ENCODE measurements at regions not wholly inside any gene's neighbourhood (a gene's known extent, or its start where the extent isn't known, plus 50 kb on each side); places are given as distances from the start of the nearest gene placed in this dataset.

DNA sequence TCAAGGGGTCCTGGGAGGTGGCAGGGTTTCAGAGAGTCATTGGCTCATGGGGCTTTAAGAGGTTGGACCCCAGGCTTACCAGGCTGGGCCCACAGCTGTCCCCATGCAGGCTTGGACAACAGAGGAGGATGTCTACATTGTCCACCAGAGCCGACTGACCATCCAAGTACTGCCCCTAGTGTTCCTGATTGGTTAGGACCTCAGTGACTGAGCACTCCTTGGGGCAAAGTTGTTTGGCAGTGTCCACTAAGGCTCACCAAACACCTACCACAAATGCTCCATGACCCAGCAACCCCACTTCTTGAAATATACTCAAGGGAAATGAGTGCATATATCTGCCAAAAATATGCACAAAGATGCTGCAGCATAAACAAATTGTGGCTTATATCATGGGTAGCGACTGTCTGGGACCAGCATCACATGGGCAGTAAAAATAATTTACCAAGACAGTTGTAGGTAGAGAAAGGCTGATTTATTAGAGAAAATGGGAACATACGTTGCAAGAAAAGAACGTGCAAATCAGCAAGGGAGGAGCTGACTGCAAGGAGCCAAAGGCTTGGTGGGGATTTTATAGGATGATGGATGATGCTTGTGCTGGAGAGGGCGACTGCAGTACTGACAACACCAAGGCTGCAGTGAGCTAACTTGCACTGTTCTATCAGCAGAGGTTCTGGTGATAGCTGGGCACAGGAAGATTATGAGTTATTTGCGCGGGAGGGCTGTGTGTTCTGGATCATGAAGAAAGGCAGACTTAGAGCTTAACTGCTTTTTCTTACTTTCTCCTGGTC lies 265.2 kb downstream of the GADD45G start:
- no peak for DNase-seq

DNA sequence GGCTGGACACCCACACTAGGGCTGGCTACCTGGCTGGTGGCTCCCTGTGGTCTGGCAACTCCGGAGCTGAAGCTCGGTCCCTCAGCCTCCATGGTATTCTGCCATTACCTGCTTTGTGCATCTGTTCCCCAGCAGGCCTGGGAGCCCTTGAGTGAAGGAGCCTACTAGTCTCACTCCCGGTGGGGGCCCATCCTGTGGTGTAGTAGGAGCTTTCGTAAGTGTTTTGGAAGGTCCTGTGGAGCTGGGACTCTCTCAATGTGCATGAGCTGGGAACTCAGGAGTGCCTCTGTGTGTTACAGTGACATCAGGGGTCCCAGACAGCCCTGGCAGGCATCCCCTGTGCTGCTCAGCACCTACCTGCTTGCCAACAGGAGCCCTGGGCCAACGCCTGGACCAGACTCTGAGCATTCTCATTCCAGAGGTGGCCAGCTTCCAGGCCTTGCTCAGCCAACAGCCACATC lies 267.1 kb downstream of the GADD45G start:
- DNase-seq, result no peak

DNA sequence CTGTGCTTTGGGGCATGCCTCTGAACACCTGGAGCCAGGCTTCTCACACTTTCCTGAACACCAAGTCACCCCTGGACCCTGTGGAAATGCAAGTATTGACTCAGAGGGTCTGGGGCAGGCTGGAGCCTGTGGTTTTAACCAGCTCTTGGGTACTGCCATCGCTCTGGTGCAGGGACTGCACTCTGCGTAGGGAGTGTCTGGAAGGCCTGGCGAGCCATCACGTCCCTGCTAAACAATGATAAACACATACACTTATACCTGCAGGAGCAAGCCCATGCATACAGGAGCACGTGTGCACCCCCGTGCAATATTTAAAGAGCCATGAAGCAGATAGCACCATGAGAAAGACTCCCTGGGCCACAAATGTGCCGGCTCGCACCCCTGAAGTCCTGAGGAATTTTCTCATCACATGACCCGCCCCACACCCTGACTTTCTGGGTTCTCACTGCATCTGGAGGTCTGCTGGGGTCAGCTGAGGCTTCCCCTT lies 267.7 kb downstream of the GADD45G start:
- no peak for DNase-seq

DNA sequence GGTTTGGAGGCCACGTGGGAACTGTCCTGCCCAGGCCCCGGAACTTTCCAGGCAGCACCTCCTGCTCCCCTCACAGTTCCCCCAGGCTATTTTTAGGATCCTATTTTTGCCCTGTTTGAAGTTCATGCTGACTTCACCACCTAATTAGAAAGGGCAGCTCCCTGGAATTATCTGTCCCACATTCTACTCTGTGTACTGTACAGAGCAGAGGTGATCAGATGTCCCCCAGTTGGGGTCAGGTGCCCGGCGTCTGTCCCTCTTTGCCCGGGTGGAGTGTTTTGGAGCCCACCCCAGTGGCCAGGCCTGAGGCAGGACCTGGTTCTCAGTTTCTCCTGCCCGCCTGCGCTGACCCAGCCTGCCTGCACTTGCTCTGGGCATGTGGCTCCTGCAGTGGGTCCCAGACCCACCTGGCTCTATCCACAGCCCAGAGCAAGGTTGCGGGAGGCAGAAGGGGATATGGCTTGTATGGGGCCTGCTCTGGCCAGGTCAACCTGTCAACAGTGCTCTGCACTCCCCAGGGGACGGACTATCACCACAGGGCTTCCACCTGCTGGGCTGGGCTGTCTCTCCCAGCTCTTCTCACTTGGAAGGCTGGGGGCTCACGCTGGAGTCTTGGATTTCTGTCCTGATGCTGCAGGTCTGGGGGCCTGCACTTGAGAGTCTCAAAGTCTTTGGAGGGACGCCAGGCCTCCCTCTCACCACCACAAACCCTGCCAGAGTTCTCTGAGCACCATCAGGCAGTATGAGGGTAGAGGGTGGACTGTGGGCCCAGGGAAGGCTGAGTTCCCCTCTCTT lies 268.3 kb downstream of the GADD45G start:
- no peak for DNase-seq

DNA sequence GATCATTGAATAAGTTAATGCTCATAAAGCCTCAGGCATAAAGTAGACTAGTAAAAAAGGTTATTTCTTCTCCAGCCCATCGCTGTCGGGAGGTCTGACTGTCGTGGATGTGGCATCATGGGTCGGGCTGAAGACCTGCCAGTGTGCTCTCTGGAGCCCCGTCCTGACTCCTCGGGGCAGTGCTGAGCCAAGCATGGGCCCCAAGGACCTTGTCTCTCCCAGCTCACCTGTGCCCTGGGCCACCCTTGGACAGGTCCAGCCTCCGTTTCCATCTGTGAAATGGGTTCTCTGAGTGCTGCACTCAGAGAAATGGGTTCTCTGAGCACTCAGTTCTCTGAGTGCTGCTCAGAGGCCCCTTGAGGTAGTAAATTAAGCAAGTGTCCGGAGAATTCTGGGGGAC lies 269.0 kb downstream of the GADD45G start:
- no peak for DNase-seq

DNA sequence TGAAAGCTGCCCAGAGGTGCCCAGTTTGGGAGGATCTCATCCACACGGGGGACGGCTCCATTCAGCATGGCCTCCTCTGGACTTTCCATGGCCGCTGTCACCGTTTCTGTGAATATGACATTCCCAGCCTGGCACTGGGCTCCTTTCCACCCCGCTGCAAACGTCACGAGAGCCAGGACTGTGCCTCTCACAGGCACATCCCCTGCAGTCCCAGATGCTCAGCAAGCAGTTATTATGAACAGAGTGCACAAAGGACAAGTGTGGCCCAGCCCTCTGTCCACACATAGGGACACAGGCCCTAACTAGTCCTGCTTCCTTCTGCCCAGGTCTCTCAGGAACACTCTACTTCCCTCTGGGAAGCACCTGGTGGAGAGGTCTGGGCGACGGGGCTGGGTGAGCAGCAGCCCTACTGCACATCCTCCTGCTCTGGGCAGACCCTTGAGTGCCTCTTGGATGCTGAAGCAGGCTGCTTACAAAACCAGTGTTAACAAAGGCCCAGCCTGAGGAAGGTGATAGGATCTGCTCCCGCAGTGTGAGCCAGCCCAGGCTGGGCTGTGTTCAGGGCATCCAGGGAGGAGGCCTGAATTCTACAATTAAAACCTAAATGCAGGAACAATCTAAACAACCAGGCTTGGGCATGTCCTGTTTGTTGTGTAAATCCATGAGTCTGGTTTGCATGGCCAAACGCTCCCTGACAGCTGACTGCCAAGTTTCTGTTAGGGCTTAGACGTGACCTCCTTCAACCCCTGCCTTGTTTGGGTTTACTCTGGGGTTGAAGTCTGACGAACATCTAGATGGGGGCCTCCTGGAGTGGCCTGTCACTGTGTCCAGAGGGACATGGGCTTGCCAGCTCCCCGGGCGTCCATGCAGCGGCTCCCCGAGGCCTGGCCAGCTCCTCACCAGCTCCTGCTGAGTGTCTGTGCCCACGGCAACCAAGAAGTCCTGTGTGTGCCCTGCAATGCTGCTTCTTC lies 269.8 kb downstream of the GADD45G start:
- no peak for DNase-seq

DNA sequence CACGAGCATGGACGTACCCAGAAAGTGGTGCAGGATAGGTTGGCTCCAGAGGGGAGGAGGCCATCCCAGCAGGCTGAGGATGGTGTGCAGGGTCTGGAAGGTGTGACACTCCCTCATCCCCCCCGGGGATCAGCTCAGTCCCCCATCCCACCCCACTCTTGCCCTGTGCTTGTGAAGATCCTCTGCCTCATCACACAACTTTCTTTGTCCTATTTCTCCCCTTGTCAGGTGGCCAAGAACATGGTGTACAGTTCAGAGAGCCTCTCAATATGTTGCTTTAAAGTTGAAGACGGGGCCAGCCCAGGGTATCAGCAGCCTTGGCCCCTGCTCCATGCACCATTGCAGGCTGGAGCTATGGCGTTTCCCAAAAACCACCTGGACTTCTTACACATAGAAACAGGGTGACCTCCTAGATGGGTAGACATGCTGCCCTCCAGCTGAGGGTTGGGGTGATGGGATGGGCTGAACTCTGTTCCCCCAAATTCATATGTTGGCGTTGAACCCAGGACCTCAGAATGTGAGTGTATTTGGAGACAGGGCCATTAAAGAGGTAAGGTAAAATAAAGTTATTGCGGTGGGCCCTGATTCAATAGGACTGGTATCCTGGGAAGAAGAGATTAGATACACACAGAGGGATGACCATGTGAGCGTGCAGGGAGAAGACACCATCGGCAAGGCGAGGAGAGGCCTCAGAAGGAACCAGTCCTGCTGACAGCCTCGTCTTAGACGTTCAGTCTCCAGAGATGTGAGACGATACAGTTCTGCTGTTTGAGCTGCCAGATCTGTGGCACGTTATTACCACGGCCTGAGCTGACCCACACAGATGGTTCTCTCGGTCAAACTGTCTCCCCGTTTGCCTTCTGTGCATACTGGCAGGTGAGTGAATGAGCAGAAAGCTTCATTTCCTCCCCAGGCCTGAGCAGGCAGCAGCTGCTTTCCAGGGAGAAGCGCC lies 272.5 kb downstream of the GADD45G start:
- no peak for DNase-seq

DNA sequence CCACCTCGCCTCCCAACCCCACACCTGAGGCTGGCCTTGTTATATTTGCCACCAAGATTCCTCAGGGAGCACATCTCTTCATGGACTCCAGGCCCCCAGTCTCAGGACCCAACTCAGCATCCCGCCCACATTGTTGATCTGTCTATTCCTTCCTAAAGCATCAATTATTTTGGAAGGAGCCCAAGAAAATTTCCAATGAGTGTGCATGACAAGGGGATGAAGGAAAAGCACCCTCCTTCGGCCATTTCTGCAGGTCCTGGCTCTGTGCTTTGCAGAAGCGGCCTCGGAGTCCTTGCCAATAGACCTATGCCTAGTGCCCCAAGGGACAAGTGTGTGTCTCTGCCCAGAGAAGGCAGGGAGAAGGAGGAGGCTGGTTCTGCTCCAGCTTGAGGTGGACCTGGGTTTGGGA lies 273.2 kb downstream of the GADD45G start:
- no peak for DNase-seq

DNA sequence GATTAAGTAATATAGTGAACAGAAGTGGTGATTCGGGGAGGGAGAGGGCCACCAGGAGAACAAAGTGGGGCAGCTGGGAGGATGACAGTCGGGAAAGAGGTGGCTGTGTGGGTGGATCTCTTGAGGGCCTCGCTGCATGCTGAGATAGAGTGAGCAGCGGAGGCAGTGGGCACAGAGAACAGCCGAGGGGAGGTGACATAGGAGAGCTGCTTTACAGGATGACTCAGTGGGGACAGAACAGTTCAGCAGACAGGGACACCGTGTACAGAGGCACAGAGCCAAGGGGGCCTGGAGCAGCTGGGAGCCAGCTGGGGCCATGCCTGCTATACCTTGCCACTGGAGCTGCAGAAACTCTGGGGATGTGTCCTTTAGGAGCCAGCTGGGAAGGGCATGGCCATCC lies 273.9 kb downstream of the GADD45G start:
- DNase-seq, result no peak

DNA sequence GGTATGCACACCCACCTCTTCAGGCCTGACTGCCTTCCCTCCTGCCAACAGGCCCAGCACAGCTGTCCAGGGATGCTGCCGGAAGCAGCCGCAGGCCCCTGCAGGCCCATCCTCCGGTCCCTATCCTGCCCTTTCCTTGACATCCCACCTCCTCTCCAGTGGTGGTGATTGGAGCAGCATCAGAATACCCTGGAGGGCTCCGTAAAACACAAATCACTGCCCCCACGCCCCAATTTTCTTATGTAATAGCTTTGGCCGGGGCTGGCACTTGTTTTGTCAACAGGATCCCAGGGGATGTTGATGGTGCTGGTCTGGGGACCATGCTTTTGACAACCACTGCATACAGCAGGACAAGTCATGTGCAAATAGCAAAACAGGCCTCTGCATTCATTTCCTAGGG lies 274.5 kb downstream of the GADD45G start:
- DNase-seq, result no peak

DNA sequence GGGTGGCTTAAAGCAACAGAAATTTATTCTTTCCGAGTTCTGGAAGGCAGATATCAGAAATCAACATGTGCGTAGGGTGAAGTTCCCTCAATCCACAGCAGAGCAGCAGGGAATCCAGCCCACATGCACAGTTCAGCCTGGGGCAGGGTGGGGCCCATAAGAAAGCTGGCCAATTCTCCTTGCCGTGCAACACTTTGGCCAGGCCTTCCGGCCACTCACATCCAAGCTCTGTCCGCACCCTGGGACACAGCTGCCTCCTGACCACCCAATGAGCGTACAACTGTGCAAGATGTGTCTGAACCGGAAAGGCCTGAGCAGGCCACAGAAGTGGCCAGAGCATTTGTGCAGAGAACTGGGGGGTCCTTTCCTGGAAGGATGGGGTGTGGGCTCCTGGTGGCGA lies 274.9 kb downstream of the GADD45G start:
- no peak for DNase-seq

DNA sequence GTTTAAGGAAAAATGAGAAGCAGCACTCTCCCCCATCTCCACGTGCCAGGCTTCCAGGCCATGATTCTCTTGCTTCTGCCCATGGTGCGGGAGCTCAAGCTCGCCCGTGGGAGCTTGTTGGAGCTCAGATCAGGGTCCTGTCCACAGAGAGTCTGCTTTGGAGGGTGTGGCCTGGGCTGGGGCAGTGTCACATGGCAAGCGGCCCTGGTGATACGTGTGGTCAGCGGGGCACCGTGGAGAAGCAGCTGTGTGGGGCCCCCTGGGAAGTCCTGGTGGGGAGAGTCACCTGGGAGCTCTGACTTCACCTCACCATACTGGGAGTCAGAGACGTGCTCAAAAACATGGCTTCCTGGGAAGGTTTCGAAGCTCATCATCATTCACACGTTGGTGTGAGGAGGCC lies 275.3 kb downstream of the GADD45G start:
- DNase-seq, result no peak

DNA sequence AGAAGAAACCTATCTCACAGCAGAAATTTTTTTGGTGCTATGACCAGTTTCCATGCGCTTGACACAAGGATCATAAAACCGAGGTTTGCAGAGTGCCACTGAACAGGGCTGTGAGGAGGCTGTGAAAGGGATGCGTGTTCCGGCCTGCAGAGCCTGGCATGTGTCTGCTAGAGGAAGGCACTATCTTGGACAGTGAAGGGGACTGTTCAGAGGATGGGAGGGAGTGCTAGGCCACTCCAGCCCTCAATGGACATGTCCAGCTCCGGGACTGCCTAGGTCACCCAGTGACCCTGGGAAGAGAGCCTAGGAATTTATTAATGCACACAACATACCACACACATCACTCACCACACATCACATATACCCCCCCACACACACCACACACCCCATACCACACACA lies 275.9 kb downstream of the GADD45G start:
- DNase-seq, result no peak

DNA sequence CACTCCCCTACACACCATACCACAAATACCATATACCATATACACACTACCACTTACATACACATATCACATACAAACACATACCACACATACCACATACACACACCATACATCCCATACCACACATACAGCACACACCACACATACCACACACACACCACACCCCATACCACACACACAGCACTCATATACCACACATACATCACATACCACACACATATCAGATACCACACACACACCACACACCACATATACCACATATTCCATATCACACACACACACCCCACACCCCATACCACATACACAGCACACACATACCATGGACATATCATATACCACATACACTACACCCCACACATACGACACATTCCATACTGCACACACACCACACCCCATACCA lies 276.6 kb downstream of the GADD45G start:
- DNase-seq, result no peak

DNA sequence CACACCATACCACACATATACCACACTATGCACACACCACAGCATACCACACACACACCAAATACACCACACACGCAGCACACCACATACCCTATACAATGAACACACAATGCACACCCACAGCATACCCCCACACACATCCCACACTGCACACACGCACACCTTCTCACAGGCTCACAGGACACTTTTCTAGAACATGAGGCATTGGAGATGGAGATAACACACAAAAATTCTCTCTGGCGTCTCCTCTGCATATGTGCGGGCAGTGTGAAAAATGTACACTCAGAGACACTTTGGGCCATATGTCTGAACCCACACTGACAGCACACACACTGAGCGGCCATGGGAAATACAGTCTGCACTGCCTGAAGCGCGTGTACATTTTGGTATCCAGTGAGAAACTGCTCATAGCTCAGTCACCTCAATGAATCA lies 278.1 kb downstream of the GADD45G start:
- no peak for DNase-seq

DNA sequence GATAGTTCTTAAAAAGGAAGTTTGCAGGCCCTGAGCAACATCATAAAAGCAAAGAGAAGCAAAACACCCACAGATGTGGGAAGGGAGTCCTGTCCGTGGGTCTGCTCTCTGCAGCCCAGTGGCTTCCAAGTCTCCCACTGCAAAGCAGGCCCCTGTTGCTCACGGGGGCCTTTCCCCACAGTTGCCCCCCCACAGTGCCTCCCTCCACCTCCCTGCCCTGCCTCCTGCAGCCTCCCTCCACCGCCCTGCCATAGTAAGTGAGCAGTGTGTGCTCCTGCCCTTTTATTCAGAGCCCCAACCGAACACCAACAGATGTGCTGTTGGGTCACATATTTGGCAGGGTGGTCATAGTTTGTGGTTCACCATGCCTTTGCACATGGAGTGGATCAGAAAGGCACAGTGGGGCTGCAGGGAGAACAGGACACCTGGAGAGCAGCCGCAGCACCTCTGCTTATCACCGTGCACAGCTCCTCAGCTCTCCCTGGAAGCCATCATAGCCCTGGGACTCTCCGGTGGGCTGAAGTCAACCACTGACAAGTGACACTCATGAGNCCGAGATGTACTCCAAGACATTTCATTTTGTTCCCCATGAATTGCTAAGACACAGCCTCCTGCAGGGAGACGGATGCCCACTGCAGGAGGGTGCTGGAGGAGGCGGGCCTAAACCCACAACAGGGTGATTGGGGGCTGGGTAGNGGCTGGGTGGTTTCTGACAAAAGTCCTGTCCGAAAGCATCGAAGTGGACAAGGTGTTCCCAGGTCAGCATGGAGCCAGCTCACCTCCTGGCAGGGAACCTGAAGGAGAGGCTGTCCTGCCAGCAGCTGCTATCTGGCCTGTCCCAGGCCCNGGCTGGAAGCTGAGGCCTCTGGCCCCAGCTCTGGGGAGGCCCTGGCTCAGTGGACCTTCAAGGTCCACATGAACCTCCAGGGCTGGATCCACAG lies 278.9 kb downstream of the GADD45G start:
- DNase-seq, result no peak

DNA sequence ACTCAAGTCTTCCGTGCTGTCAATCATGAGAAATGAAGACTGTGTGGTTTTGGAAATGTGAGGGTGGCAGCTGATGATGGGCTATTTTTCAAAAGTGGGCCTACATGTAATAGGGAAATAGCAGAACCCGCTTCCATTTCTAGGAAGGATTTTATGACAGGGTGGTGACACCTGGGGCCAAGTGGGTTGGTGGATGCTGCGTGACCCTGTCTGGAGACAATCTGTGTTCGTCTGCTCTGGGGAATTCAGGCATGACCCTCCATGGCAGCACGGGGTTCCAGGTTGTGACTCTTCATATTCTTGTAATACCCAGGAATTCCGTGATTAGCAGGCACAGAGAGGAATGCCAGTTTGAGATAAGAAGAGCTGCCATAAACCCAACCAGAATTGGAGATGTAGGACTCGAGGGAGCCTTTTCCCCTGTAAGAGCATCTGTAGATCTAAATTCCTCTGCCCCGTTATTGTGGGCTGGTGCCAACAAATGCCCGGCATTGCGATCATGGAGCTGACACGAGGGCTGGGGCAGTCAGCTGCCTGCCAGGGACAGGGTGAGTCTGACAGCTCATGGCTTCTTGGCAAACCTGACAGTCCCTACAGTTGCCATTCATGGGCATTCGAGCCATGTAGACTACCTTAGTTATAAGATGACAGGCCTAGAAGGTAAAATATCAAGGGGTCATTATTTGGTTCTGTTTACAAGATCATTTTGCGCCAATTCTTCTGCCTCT lies 279.7 kb downstream of the GADD45G start:
- DNase-seq, result no peak

DNA sequence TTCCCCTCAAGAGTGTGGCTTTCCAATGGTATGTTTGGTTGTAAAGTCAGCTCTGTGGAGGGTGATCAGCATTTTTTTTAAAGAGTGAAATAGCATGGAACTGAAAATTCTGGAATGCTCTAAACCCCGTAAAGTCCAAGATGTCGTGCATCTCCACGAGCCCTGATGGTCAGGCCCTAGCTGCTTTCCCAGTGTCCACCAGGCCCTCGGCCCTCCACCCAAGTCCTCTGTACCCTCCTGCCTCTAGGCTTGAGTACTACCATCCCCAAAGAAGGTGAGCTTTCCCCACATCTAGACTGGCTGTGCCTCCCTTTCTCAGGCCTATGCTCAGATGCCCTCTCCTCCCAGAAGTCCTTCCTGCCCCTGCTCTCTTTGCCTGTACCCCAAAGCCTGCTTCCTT lies 280.3 kb downstream of the GADD45G start:
- DNase-seq, result no peak

DNA sequence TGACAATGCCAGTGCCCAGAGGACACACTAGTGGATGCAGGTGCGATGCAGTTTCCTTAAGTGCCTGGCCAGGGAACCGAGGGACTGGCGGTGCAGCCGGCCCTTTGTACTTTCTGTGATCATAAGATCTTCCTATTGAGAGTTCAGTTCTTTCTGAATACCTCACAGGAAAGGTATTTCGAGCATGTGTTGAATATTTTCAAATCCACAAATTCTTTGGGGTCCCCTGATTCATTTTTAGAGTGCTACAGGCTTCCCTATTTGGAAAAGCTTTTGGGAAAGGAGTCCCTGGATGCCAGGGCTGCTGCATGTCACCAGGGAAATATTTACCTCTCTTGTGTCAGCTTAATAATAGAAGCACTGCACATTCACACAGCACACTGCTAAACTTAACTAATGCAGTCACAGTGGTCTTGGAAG lies 281.5 kb downstream of the GADD45G start:
- DNase-seq, result no peak

DNA sequence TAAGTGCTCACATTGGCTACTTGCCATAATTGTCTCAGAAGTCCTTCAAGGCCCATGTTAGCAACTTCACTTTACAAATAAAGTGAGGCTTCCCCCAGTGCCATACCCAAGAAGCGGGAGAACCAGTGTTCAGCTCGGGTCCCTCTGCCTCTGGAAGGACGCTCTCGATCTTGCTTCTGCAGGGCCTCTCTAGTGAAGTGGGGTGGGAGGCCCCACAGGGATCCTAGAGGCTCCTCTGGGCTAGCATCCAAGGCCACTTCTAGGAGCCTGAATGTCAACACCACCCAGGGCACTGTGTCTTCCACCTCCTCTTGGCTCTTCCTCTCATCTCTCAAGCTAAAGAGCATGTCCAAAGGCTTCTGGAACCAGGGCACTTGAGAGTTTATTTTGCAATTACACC lies 282.5 kb downstream of the GADD45G start:
- no peak for DNase-seq

All from effector CD4-positive, alpha-beta T cell (primary cell).